IPS-15b (cell line): ENCODE measurements at regions not wholly inside any gene's neighbourhood (a gene's known extent, or its start where the extent isn't known, plus 50 kb on each side); places are given as distances from the start of the nearest gene placed in this dataset.

Source experiments
- H3K27me3 ChIP-seq: one replicate; pipeline ENCODE4 v1.6.1; 2013; ENCODE audit warnings: low read length; ENCODE audit not compliant: control insufficient read depth, insufficient read depth
- H3K36me3 ChIP-seq: one replicate; pipeline ENCODE4 v1.6.1; 2013; ENCODE audit warnings: low read length; ENCODE audit not compliant: control insufficient read depth, insufficient read depth
- H3K4me1 ChIP-seq: one replicate; pipeline ENCODE4 v1.6.1; 2013; ENCODE audit warnings: mild to moderate bottlenecking, low read length; ENCODE audit not compliant: control insufficient read depth, insufficient read depth
- H3K4me3 ChIP-seq: one replicate; pipeline ENCODE4 v1.5.1; 2013; ENCODE audit warnings: low read depth, low read length
- H3K9ac ChIP-seq: one replicate; pipeline ENCODE4 v1.6.1; 2013; ENCODE audit warnings: low read depth, mild to moderate bottlenecking, low read length
- H3K9me3 ChIP-seq: one replicate; pipeline ENCODE4 v1.6.1; 2013; ENCODE audit warnings: mild to moderate bottlenecking, low read length; ENCODE audit not compliant: control insufficient read depth, insufficient read depth

GRCh38 chr10:3992382-3993178 lies 207.6 kb upstream of the KLF6 start:
- no peaks in the 10 kb centered on the region for H3K27me3 ChIP-seq
- H3K9ac ChIP-seq: no peak overlapping the region
- no peak overlapping the region for H3K4me3 ChIP-seq
- H3K4me1 ChIP-seq: no peaks in the 10 kb centered on the region
- H3K36me3 ChIP-seq: no peaks in the 10 kb centered on the region
- H3K9me3 ChIP-seq: no peaks in the 10 kb centered on the region

- Histone ChIP-seq H3K36me3 (no peaks in the 10 kb centered on the region), H3K4me1 (no peaks in the 10 kb centered on the region), H3K4me3 (no peak overlapping the region), H3K9ac (no peak overlapping the region), H3K27me3 (no peaks in the 10 kb centered on the region), H3K9me3 (no peaks in the 10 kb centered on the region)
Measured at GRCh38 chr10:3990307-3990706, 205.3 kb upstream of the KLF6 start.

- Histone ChIP-seq H3K36me3 (no peaks in the 10 kb centered on the region), H3K27me3 (no peaks in the 10 kb centered on the region)
Measured at GRCh38 chr10:3987143-3987974, 202.3 kb upstream of the KLF6 start.

GRCh38 chr10:3986493-3987142 lies 201.6 kb upstream of the KLF6 start:
- H3K27me3 ChIP-seq: no peaks in the 10 kb centered on the region
- H3K9ac ChIP-seq: no peak overlapping the region
- H3K9me3 ChIP-seq: peaks cover 8% of the 10 kb centered on the region
- no peaks in the 10 kb centered on the region for H3K4me1 ChIP-seq
- H3K4me3 ChIP-seq: no peak overlapping the region
- no peaks in the 10 kb centered on the region for H3K36me3 ChIP-seq

More at GRCh38 chr10:3987143-3987974, 202.3 kb upstream of the KLF6 start:
- Histone ChIP-seq H3K4me3 (no peak overlapping the region), H3K4me1 (no peaks in the 10 kb centered on the region), H3K9ac (no peak overlapping the region), H3K9me3 (peaks cover 8% of the 10 kb centered on the region)

- H3K9ac ChIP-seq: no peak overlapping the region
- H3K9me3 ChIP-seq: peaks cover 8% of the 10 kb centered on the region
- no peaks in the 10 kb centered on the region for H3K27me3 ChIP-seq
- H3K36me3 ChIP-seq: no peaks in the 10 kb centered on the region
- H3K4me1 ChIP-seq: no peaks in the 10 kb centered on the region
- H3K4me3 ChIP-seq: no peak overlapping the region
Measured at GRCh38 chr10:3982746-3983442, 197.9 kb upstream of the KLF6 start.

DNA sequence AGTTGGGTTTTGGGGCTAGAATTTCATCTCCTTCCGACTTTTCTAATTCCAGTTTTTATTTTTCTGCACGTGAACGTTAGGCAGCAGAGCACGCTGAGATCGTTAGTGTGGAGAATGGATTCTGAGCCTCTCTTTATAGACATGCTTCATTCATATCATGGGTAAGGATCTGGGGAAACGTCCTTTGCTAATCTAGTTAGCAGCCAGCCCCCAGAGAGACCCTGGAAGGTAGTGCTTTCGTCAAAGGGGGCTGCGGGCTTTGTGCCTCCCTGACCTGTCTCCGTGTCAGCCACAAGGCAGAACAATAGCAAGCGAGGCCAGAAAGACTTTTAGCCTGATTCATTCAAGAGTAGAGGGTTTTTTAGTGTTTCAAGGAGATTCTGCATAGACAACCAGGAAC lies 196.3 kb upstream of the KLF6 start:
- Histone ChIP-seq H3K36me3 (no peaks in the 10 kb centered on the region), H3K9ac (no peak overlapping the region), H3K9me3 (peaks cover 8% of the 10 kb centered on the region), H3K27me3 (no peaks in the 10 kb centered on the region), H3K4me1 (no peaks in the 10 kb centered on the region), H3K4me3 (no peak overlapping the region)

DNA sequence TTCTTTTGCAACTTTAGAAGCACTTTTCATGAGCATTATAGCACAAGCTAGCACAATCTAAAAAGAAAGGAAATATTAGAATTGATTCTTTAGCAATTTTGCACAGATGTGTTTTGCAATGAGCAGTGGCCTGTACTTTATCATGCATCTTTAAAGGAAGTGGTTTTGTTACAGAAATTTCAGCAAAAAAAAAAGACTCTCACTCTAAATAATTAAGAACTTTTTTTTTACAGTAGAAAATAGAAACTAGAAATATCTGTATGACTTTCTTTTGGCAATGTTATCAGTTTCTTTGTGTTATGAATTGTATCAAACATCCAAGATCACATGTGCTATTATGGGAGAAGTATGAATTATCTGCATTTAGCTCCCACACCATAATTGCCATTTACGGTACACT lies 195.7 kb upstream of the KLF6 start:
- Histone ChIP-seq H3K9ac (no peak overlapping the region), H3K4me1 (no peaks in the 10 kb centered on the region), H3K36me3 (no peaks in the 10 kb centered on the region), H3K4me3 (no peak overlapping the region), H3K27me3 (no peaks in the 10 kb centered on the region), H3K9me3 (peaks cover 8% of the 10 kb centered on the region)

GRCh38 chr10:3980144-3980543 lies 195.1 kb upstream of the KLF6 start:
- Histone ChIP-seq H3K4me1 (no peaks in the 10 kb centered on the region), H3K4me3 (no peak overlapping the region), H3K9me3 (peaks cover 8% of the 10 kb centered on the region), H3K9ac (no peak overlapping the region), H3K36me3 (no peaks in the 10 kb centered on the region), H3K27me3 (no peaks in the 10 kb centered on the region)

- Histone ChIP-seq H3K4me1 (no peaks in the 10 kb centered on the region), H3K27me3 (no peaks in the 10 kb centered on the region), H3K36me3 (no peaks in the 10 kb centered on the region), H3K9me3 (peaks cover 8% of the 10 kb centered on the region), H3K4me3 (no peak overlapping the region), H3K9ac (no peak overlapping the region)
Measured at GRCh38 chr10:3978761-3979160, 193.8 kb upstream of the KLF6 start.

- Histone ChIP-seq H3K4me1 (no peaks in the 10 kb centered on the region), H3K36me3 (no peaks in the 10 kb centered on the region), H3K4me3 (no peak overlapping the region), H3K27me3 (no peaks in the 10 kb centered on the region), H3K9me3 (peaks cover 6% of the 10 kb centered on the region), H3K9ac (no peak overlapping the region)
Measured at GRCh38 chr10:3978174-3978573, 193.2 kb upstream of the KLF6 start.

- no peak overlapping the region for H3K4me3 ChIP-seq
- no peaks in the 10 kb centered on the region for H3K4me1 ChIP-seq
- no peak overlapping the region for H3K9ac ChIP-seq
- peaks cover 1% of the 10 kb centered on the region for H3K9me3 ChIP-seq
- H3K27me3 ChIP-seq: no peaks in the 10 kb centered on the region
- H3K36me3 ChIP-seq: no peaks in the 10 kb centered on the region
Measured at GRCh38 chr10:3977761-3978160, 192.8 kb upstream of the KLF6 start.
